ENCODE measurements at regions not wholly inside any gene's neighbourhood (a gene's known extent, or its start where the extent isn't known, plus 50 kb on each side); places are given as distances from the start of the nearest gene placed in this dataset.

- RAD21 ChIA-PET (ENCODE audit: unreplicated experiment) = no interaction called here
- H4K20me1 ChIP-seq (ENCODE audit: control insufficient read depth, insufficient read depth) = no peaks in the 10 kb centered on the region
- ATAC-seq (no peak), DNase-seq (ENCODE audit: low read depth, low spot score) (no peak), FAIRE-seq (no peak)
- POLR2A ChIA-PET = no interaction called here
- no peak overlapping the region for H3K27ac ChIP-seq (ENCODE audit: control insufficient read depth, insufficient read depth)
- SMC1A ChIA-PET (ENCODE audit: uncharacterized antibody, unreplicated experiment) = no interaction called here
- no peaks in the 10 kb centered on the region for H3K4me1 ChIP-seq (ENCODE audit: control insufficient read depth, insufficient read depth, low read length)
- no peaks in the 10 kb centered on the region for H3K27me3 ChIP-seq (replicated peaks in 1 of 2; ENCODE audit: control insufficient read depth in 2 of 2, insufficient read depth in 2 of 2, low read length in 1 of 2)
- no peaks in the 10 kb centered on the region; the same call in 2 of the 3 replicates for H3K9me3 ChIP-seq (replicated peaks; ENCODE audit: control insufficient read depth, insufficient read depth, low read length)
- in situ Hi-C loops (cut with MboI) = no loop called here
- no peak overlapping the region for H3K4me3 ChIP-seq
- CTCF ChIA-PET = interaction anchor here (1.3 kb wide), 1 partner anchor 10 kb away, joined by 4 read pairs; no protein-coding TSS in a partner anchor
- no peak overlapping the region for H3K4me2 ChIP-seq (ENCODE audit: control insufficient read depth, insufficient read depth)
- no peaks in the 10 kb centered on the region for H3K36me3 ChIP-seq (ENCODE audit: control insufficient read depth in 2 of 2, insufficient read depth in 2 of 2, low read length in 1 of 2)
- BruUV-seq (replicated peaks) = no TSS peak
- H3K79me2 ChIP-seq (ENCODE audit: control insufficient read depth, insufficient read depth, low read length) = no peaks in the 10 kb centered on the region
- intact Hi-C loops (cut with micrococcal nuclease; ENCODE audit: unreplicated experiment) = no loop called here
- no peak overlapping the region for H2AFZ ChIP-seq (ENCODE audit: control insufficient read depth, low read depth, low read length)
- 40% methylated on average over 3 of the region's 3 CpGs for WGBS (ENCODE audit: insufficient coverage, insufficient replicate concordance, low lambda C conversion rate, missing lambda C conversion rate)
- TF ChIP-seq POLR2AphosphoS2 (IDR thresholded peaks at IDR 0.05; ENCODE audit: low read depth, low read length) (no peak), PKNOX1 (IDR thresholded peaks at IDR 0.05) (no peak), RCOR1 (conservative IDR thresholded peaks at IDR 0.05; ENCODE audit: low read depth, low read length) (no peak), SREBF1 (IDR thresholded peaks at IDR 0.05; ENCODE audit: low read length) (no peak), NR2C1 (IDR thresholded peaks at IDR 0.05) (no peak), CHD4 (IDR thresholded peaks at IDR 0.05) (no peak), IKZF2 (IDR thresholded peaks at IDR 0.05) (no peak)
- H3K9ac ChIP-seq (ENCODE audit: control insufficient read depth, insufficient read depth, low read length) = no peak overlapping the region
Measured at GRCh38 chr7:149334930-149335329, 72.9 kb downstream of the ZNF783 start.

- FAIRE-seq = no peak
- peaks cover 10% of the 10 kb centered on the region; the same call in 1 of the 3 replicates for H3K9me3 ChIP-seq (replicated peaks; ENCODE audit: control insufficient read depth, insufficient read depth, low read length)
- POLR2A ChIA-PET = no interaction called here
Measured at GRCh38 chr7:149348758-149349369, 86.9 kb downstream of the ZNF783 start.

More at GRCh38 chr7:149348758-149349369, 86.9 kb downstream of the ZNF783 start:
- DNase-seq (ENCODE audit: low read depth, low spot score) = no peak
- Histone ChIP-seq H2AFZ (ENCODE audit: control insufficient read depth, low read depth, low read length) (no peak overlapping the region), H3K4me1 (ENCODE audit: control insufficient read depth, insufficient read depth, low read length) (no peaks in the 10 kb centered on the region), H3K4me3 (no peak overlapping the region), H3K9ac (ENCODE audit: control insufficient read depth, insufficient read depth, low read length) (no peak overlapping the region), H3K27ac (ENCODE audit: control insufficient read depth, insufficient read depth) (no peak overlapping the region), H3K27me3 (replicated peaks in 1 of 2; ENCODE audit: control insufficient read depth in 2 of 2, insufficient read depth in 2 of 2, low read length in 1 of 2) (no peaks in the 10 kb centered on the region), H3K36me3 (ENCODE audit: control insufficient read depth in 2 of 2, insufficient read depth in 2 of 2, low read length in 1 of 2) (no peaks in the 10 kb centered on the region), H3K4me2 (ENCODE audit: control insufficient read depth, insufficient read depth) (no peak overlapping the region), H4K20me1 (ENCODE audit: control insufficient read depth, insufficient read depth) (no peaks in the 10 kb centered on the region), H3K79me2 (ENCODE audit: control insufficient read depth, insufficient read depth, low read length) (no peaks in the 10 kb centered on the region)
- TF ChIP-seq BMI1 (IDR thresholded peaks at IDR 0.05; ENCODE audit: borderline replicate concordance) (no peak), NFXL1 (IDR thresholded peaks at IDR 0.05; ENCODE audit: borderline replicate concordance) (no peak), RFX5 (IDR thresholded peaks at IDR 0.05; ENCODE audit: low read depth, low read length) (no peak)
- CTCF ChIA-PET = no interaction called here
- RAD21 ChIA-PET (ENCODE audit: unreplicated experiment) = no interaction called here
- ATAC-seq = no peak
- no TSS peak for BruUV-seq (replicated peaks)
- in situ Hi-C loops (cut with MboI) = no loop called here
- SMC1A ChIA-PET (ENCODE audit: uncharacterized antibody, unreplicated experiment) = no interaction called here
- 35% methylated on average over 3 of the region's 3 CpGs for WGBS (ENCODE audit: insufficient coverage, insufficient replicate concordance, low lambda C conversion rate, missing lambda C conversion rate)
- intact Hi-C loops (cut with micrococcal nuclease; ENCODE audit: unreplicated experiment) = no loop called here

All from GM12878 (cell line).